Natural killer cell (primary cell): ENCODE measurements at regions not wholly inside any gene's neighbourhood (a gene's known extent, or its start where the extent isn't known, plus 50 kb on each side); places are given as distances from the start of the nearest gene placed in this dataset.

Experiments used
- ATAC-seq, 3 donors: fragments of 150-1000 bp in 2 of 3; fragments of 200-7000 bp in 1 of 3; cut with Tn5 transposase; 1 replicate in 1 of 3; 2 replicates in 2 of 3; pipeline ENCODE4 v1.10.0; 2021; ENCODE audit warnings: mild to moderate bottlenecking in 2 of 3, moderate library complexity in 2 of 3
- DNase-seq, 2 donors: peaks; one replicate each; pipeline versions ENCODE4 v3.0.0 to v3.0.0-alpha.2; 2013 to 2021; ENCODE audit warnings: mixed read lengths in 1 of 2
- H3K27ac ChIP-seq: one replicate; pipeline ENCODE4 v1.5.1; 2013; ENCODE audit warnings: mild to moderate bottlenecking, low read length
- H3K27me3 ChIP-seq: one replicate; pipeline ENCODE4 v1.6.1; 2013; ENCODE audit warnings: low read length; ENCODE audit not compliant: control insufficient read depth, insufficient read depth
- H3K36me3 ChIP-seq: one replicate; pipeline ENCODE4 v1.6.1; 2013; ENCODE audit warnings: low read length; ENCODE audit not compliant: control insufficient read depth, insufficient read depth
- H3K4me1 ChIP-seq: one replicate; pipeline ENCODE4 v1.6.1; 2013; ENCODE audit warnings: low read length; ENCODE audit not compliant: control insufficient read depth, insufficient read depth
- H3K4me3 ChIP-seq: one replicate; pipeline ENCODE4 v1.5.1; 2013; ENCODE audit warnings: low read length
- H3K9me3 ChIP-seq: one replicate; pipeline ENCODE4 v1.6.1; 2013; ENCODE audit warnings: low read length; ENCODE audit not compliant: control insufficient read depth, insufficient read depth
- H3K27ac Mint-ChIP-seq, 2 donors: one replicate each; pipeline ENCODE4 v1.8.0; 2022; ENCODE audit warnings: mild to moderate bottlenecking in 2 of 2, mixed read lengths in 2 of 2, moderate library complexity in 1 of 2
- H3K27me3 Mint-ChIP-seq, 2 donors: one replicate each; pipeline ENCODE4 v1.8.0; 2022; ENCODE audit warnings: low read depth in 2 of 2, mixed read lengths in 2 of 2
- H3K36me3 Mint-ChIP-seq: one replicate; pipeline ENCODE4 v1.8.0; 2022; ENCODE audit warnings: mixed read lengths
- H3K4me1 Mint-ChIP-seq, 2 donors: one replicate each; pipeline ENCODE4 v1.8.0; 2022; ENCODE audit warnings: mixed read lengths in 2 of 2
- H3K4me3 Mint-ChIP-seq: one replicate; pipeline ENCODE4 v1.8.0; 2022; ENCODE audit warnings: mild to moderate bottlenecking, moderate library complexity, mixed read lengths
- H3K9me3 Mint-ChIP-seq, 2 donors: one replicate each; pipeline ENCODE4 v1.8.0; 2022; ENCODE audit warnings: mixed read lengths in 2 of 2
- WGBS: methylation state at CpG from one replicate; pipeline ENCODE4 v1.1.7; 2013; ENCODE audit warnings: missing lambda C conversion rate; ENCODE audit not compliant: insufficient coverage; 5-methylcytosine and 5-hydroxymethylcytosine counted together
- intact Hi-C: fragments of 100-400 bp; cut with micrococcal nuclease; formaldehyde crosslinking; loops from one replicate; pipeline ENCODE4 v1.14.2; 2022
- TF ChIP-seq, protein P1 (sequence below): fragments of 200-600 bp; IDR thresholded peaks from one replicate; pipeline ENCODE4 v1.8.0; 2022; ENCODE audit warnings: antibody characterized with exemption

DNA sequence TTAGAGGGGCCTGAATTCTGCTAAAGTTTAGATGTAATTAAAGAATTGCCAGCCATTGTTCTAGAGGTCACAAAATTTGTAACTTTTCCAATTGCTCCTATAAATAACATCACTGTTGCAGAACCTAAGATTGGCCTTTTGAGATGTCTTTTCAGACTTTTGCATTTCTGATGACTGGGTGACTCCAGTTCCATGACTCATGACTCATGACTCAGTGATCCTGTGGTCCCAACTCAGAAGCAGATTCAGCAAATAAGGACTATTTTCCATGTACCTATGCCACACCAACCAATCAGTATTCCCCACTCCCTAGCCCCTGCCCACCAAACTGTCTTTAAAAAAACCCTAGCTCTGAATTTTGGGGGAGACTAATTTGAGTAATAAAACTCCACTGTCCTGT is 740.9 kb downstream of the CDH8 start:
- H3K27ac ChIP-seq, result no peak overlapping the region
- H3K27ac Mint-ChIP-seq, result no peak overlapping the region
- ATAC-seq, result no peak
- no peaks in the 10 kb centered on the region for H3K36me3 ChIP-seq
- no peaks in the 10 kb centered on the region for H3K4me1 Mint-ChIP-seq
- H3K27me3 Mint-ChIP-seq, result no peaks in the 10 kb centered on the region
- H3K4me1 ChIP-seq, result no peaks in the 10 kb centered on the region
- intact Hi-C loops, result no loop called here
- no peaks in the 10 kb centered on the region for H3K36me3 Mint-ChIP-seq
- H3K9me3 Mint-ChIP-seq, result peaks cover 8 to 11% of the 10 kb centered on the region in 2 donors
- no peak overlapping the region for H3K4me3 ChIP-seq
- TF ChIP-seq, protein P1, sequence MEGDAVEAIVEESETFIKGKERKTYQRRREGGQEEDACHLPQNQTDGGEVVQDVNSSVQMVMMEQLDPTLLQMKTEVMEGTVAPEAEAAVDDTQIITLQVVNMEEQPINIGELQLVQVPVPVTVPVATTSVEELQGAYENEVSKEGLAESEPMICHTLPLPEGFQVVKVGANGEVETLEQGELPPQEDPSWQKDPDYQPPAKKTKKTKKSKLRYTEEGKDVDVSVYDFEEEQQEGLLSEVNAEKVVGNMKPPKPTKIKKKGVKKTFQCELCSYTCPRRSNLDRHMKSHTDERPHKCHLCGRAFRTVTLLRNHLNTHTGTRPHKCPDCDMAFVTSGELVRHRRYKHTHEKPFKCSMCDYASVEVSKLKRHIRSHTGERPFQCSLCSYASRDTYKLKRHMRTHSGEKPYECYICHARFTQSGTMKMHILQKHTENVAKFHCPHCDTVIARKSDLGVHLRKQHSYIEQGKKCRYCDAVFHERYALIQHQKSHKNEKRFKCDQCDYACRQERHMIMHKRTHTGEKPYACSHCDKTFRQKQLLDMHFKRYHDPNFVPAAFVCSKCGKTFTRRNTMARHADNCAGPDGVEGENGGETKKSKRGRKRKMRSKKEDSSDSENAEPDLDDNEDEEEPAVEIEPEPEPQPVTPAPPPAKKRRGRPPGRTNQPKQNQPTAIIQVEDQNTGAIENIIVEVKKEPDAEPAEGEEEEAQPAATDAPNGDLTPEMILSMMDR, result no peak
- no peak for DNase-seq
- no peaks in the 10 kb centered on the region for H3K27me3 ChIP-seq
- peaks cover 11% of the 10 kb centered on the region for H3K9me3 ChIP-seq
- no peak overlapping the region for H3K4me3 Mint-ChIP-seq

DNA sequence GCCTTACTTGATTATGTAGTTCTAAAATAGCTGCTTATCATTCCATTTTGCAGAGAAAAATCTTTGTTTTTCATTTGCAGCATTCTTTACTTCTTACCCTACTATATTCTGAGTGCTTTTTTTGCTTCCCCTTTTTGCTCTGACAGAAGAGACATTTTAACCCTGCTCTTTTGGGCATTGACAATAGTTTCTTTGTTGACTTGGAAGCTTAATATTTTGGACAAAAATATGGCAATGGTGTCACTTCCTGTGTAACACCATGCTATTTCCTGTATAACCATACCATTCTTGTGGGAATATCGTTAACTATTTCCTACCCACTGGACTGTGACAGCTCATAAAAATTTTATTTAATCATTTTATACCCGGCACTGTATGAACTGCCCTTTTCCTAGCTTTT is 747.1 kb downstream of the CDH8 start:
- intact Hi-C loops, result no loop called here
- no peaks in the 10 kb centered on the region for H3K27me3 ChIP-seq
- peaks cover 7% of the 10 kb centered on the region for H3K9me3 ChIP-seq
- Mint-ChIP-seq H3K9me3 (peaks cover 12 to 13% of the 10 kb centered on the region in 2 donors), H3K36me3 (no peaks in the 10 kb centered on the region), H3K4me3 (no peak overlapping the region), H3K27ac (no peak overlapping the region), H3K4me1 (no peaks in the 10 kb centered on the region), H3K27me3 (no peaks in the 10 kb centered on the region)
- WGBS, result 13% methylated on average over 1 of the region's 2 CpGs
- no peaks in the 10 kb centered on the region for H3K4me1 ChIP-seq
- H3K36me3 ChIP-seq, result no peaks in the 10 kb centered on the region
- no peak overlapping the region for H3K27ac ChIP-seq
- ATAC-seq, result no peak
- TF ChIP-seq, protein P1, result no peak
- DNase-seq, result no peak
- H3K4me3 ChIP-seq, result no peak overlapping the region

DNA sequence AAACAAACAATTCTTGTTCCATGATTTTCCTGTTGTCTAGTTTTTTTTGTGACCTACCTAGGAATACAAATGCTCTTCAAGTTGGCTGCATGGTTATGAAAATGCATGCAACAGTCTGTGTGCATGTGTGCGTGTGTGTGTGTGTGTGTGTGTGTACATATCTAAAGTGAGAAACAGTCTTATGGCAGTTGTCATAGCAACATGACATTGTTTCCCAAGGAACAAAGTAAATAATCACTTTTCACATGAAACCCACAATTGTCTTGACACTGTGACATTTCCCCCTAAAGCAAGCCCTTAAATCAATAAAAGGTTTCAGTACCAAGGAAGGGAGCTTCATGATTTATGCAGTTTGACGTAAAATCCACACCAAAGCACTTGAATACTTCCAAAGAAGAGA is 758.4 kb downstream of the CDH8 start:
- Histone ChIP-seq H3K4me3 (no peak overlapping the region), H3K4me1 (no peaks in the 10 kb centered on the region), H3K36me3 (no peaks in the 10 kb centered on the region), H3K27ac (no peak overlapping the region), H3K9me3 (peaks cover 3% of the 10 kb centered on the region), H3K27me3 (no peaks in the 10 kb centered on the region)
- no peak overlapping the region for H3K4me3 Mint-ChIP-seq
- ATAC-seq (no peak), DNase-seq (no peak)
- no peaks in the 10 kb centered on the region for H3K36me3 Mint-ChIP-seq
- H3K4me1 Mint-ChIP-seq, result no peaks in the 10 kb centered on the region
- intact Hi-C loops, result no loop called here
- no peak overlapping the region for H3K27ac Mint-ChIP-seq
- peaks cover 11 to 20% of the 10 kb centered on the region in 2 donors for H3K9me3 Mint-ChIP-seq
- 84% methylated on average over 2 of the region's 2 CpGs for WGBS
- TF ChIP-seq, protein P1, result no peak
- H3K27me3 Mint-ChIP-seq, result no peaks in the 10 kb centered on the region

DNA sequence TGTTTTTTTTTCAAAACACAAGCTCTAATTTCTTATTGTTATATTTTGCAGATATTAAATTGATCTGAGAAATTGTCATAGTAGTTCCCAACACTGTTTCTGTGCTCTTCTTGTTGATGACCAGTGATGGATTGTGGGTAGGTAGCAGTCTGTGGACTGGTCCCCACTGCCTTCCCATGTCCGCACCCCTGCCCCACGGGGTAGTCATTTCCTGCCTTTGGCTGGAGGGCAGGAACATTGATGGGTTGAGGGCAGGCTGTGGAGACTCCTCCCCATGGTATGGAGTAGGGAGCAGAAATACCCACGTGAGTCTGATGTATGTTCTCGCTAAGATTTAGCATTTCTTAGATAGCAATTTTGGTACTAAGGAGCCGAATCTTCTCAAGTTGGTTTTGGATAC is 762.0 kb downstream of the CDH8 start:
- Histone ChIP-seq H3K4me1 (no peaks in the 10 kb centered on the region), H3K4me3 (no peak overlapping the region), H3K9me3 (peaks cover 3% of the 10 kb centered on the region), H3K27me3 (no peaks in the 10 kb centered on the region), H3K27ac (no peak overlapping the region), H3K36me3 (no peaks in the 10 kb centered on the region)
- Mint-ChIP-seq H3K36me3 (no peaks in the 10 kb centered on the region), H3K9me3 (peaks cover 9 to 17% of the 10 kb centered on the region in 2 donors), H3K27ac (no peak overlapping the region), H3K4me1 (no peaks in the 10 kb centered on the region), H3K4me3 (no peak overlapping the region), H3K27me3 (no peaks in the 10 kb centered on the region)
- TF ChIP-seq, protein P1, result no peak
- no peak for ATAC-seq
- WGBS, result 86% methylated on average over 5 of the region's 5 CpGs
- DNase-seq, result no peak
- intact Hi-C loops, result no loop called here
